ENCODE measurements at regions not wholly inside any gene's neighbourhood (a gene's known extent, or its start where the extent isn't known, plus 50 kb on each side); places are given as distances from the start of the nearest gene placed in this dataset.

DNA sequence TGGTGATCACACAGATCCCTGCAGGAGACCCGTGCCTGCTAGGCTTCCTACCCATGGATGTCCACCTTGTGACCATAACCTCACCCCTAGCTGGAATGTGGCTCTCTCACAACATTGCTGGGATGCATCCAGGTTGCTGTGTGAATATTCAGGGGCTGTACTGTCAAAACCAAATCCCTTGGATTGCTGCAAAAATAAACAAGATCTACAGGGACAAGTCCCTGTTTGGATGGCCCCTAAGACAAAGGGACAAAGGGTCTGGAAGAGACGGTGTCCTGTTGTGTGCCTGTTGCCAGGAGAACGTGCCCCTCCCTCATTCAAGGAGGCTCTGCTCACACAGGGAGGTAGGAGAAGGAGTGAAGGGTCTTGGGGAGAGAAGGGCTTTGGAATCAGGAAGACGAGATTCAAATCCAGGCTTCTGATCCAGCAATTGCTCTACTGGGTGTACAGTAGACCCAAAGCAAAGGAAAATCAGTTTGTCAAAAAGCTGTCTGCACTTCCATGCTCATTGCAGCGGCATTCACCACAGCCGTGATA, 89.2 kb upstream of the WASF3 start:
- H2BK20ac ChIP-seq (ENCODE audit: low read depth, low read length) = no peak overlapping the region
- ChIA-PET CTCF (no interaction called here), POLR2A (ENCODE audit: unreplicated experiment) (no interaction called here)
- intact Hi-C loops (cut with micrococcal nuclease) (no loop called here), dilution Hi-C loops (cut with HindIII; ENCODE audit: low sequenced_read_pairs, unreplicated experiment) (no loop called here), in situ Hi-C loops (cut with MboI; ENCODE audit: low sequenced_read_pairs) (no loop called here)
- H4K5ac ChIP-seq (ENCODE audit: low read depth, low read length) = no peak overlapping the region; the same call in 1 of the 2 replicates
- ATAC-seq (ENCODE audit: low read depth) (no peak), DNase-seq (no peak)
- TF ChIP-seq RCOR1 (IDR thresholded peaks at IDR 0.05; ENCODE audit: insufficient replicate concordance, low read length) (no peak), FOS (IDR thresholded peaks at IDR 0.05; ENCODE audit: low read depth, low read length) (no peak), MAZ (IDR thresholded peaks at IDR 0.05; ENCODE audit: borderline replicate concordance, low read depth, low read length) (no peak), MXI1 (IDR thresholded peaks at IDR 0.05; ENCODE audit: borderline replicate concordance, low read depth, low read length) (no peak), MAFK (IDR thresholded peaks at IDR 0.05; ENCODE audit: low read depth, low read length) (no peak), RAD21 (IDR thresholded peaks at IDR 0.05; ENCODE audit: low read length) (no peak)
- TF ChIP-seq, protein P1, sequence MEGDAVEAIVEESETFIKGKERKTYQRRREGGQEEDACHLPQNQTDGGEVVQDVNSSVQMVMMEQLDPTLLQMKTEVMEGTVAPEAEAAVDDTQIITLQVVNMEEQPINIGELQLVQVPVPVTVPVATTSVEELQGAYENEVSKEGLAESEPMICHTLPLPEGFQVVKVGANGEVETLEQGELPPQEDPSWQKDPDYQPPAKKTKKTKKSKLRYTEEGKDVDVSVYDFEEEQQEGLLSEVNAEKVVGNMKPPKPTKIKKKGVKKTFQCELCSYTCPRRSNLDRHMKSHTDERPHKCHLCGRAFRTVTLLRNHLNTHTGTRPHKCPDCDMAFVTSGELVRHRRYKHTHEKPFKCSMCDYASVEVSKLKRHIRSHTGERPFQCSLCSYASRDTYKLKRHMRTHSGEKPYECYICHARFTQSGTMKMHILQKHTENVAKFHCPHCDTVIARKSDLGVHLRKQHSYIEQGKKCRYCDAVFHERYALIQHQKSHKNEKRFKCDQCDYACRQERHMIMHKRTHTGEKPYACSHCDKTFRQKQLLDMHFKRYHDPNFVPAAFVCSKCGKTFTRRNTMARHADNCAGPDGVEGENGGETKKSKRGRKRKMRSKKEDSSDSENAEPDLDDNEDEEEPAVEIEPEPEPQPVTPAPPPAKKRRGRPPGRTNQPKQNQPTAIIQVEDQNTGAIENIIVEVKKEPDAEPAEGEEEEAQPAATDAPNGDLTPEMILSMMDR (conservative IDR thresholded peaks at IDR 0.05; ENCODE audit: low read depth, low read length) = no peak
- H2AFZ ChIP-seq (replicated peaks; ENCODE audit: low read length, poor library complexity) = peak overlapping the region; percentile 8
- no peak overlapping the region for H3K9ac ChIP-seq (ENCODE audit: low read depth, low read length)
- no peak overlapping the region for H3K18ac ChIP-seq (ENCODE audit: low read depth, low read length)
- no peak overlapping the region for H3K4me2 ChIP-seq (ENCODE audit: low read depth, low read length)
- no peak overlapping the region for H2AK9ac ChIP-seq (replicated peaks; ENCODE audit: low read depth, low read length, poor library complexity)
- H4K8ac ChIP-seq (ENCODE audit: low read depth in 2 of 2, low read length in 2 of 2) = no peak overlapping the region
- WGBS, 2 experiments (ENCODE audit: extremely low coverage in 2 of 2, insufficient read length in 1 of 2) = no CpG with 5 or more reads among the region's 6 CpGs
- no peak overlapping the region for H4K91ac ChIP-seq (ENCODE audit: insufficient read depth, low read depth, low read length)
- H3K36me3 ChIP-seq (ENCODE audit: control insufficient read depth, insufficient read depth, low read length) = no peaks in the 10 kb centered on the region
- no peaks in the 10 kb centered on the region; the same call in 1 of the 2 replicates for H3K9me3 ChIP-seq (ENCODE audit: control insufficient read depth, insufficient read depth, low read length)
- H3K56ac ChIP-seq (ENCODE audit: extremely low read depth, insufficient read depth, low read length) = no peak overlapping the region
- H3K27me3 ChIP-seq (ENCODE audit: control insufficient read depth, insufficient read depth, low read length) = peaks cover 5% of the 10 kb centered on the region; the same call in 1 of the 2 replicates
- peaks cover 2% of the 10 kb centered on the region for H3K4me1 ChIP-seq (ENCODE audit: control insufficient read depth, insufficient read depth, low read length)
- no TSS peak for BruUV-seq (replicated peaks)
- no peak overlapping the region for H2BK15ac ChIP-seq (ENCODE audit: low read depth, low read length)
- H3K4ac ChIP-seq (ENCODE audit: low read depth, low read length) = no peak overlapping the region
- no peak overlapping the region for H2BK5ac ChIP-seq (ENCODE audit: low read depth, low read length, poor library complexity, severe bottlenecking)
- H3K79me1 ChIP-seq (ENCODE audit: low read depth in 1 of 2, low read length in 2 of 2) = no peaks in the 10 kb centered on the region
- H3K9me1 ChIP-seq (ENCODE audit: insufficient read depth, low read length) = no peaks in the 10 kb centered on the region
- no peak overlapping the region for H3K14ac ChIP-seq (replicated peaks; ENCODE audit: low read depth, low read length)
- H2AK5ac ChIP-seq (ENCODE audit: low read depth, low read length) = no peak overlapping the region
- H3K27ac ChIP-seq (ENCODE audit: insufficient read depth, low read length) = no peak overlapping the region
- no peak overlapping the region for H3K23ac ChIP-seq (ENCODE audit: low read depth, low read length)
- no peak overlapping the region for H2BK120ac ChIP-seq (ENCODE audit: low read depth, low read length)
- H4K20me1 ChIP-seq (ENCODE audit: insufficient read depth, low read length) = no peaks in the 10 kb centered on the region
- no peak overlapping the region for H3K4me3 ChIP-seq (ENCODE audit: insufficient read depth, low read depth, low read length)

All from IMR-90 (cell line).